ENCODE measurements at regions not wholly inside any gene's neighbourhood (a gene's known extent, or its start where the extent isn't known, plus 50 kb on each side); places are given as distances from the start of the nearest gene placed in this dataset.

DNA sequence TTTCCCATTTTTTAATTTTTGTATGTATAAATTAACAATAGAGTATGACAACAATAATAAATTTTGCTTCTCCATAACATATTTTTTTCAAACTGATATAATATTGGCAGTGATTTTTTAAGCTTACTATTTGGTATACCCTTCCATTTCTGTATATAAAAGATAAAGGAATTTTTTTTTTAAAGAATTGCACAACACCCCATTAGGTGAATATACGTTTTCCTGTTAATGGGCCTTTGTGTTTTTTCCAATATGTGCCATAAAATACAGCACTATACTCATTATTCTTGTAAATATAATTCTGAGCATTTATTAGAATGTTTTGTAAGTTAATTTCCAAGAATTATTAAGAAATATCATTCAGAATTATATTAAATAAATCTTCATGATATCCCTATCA lies 515.2 kb upstream of the RGS18 start:
- H3K4me3 Mint-ChIP-seq: no peak overlapping the region
- TF ChIP-seq, protein P1, sequence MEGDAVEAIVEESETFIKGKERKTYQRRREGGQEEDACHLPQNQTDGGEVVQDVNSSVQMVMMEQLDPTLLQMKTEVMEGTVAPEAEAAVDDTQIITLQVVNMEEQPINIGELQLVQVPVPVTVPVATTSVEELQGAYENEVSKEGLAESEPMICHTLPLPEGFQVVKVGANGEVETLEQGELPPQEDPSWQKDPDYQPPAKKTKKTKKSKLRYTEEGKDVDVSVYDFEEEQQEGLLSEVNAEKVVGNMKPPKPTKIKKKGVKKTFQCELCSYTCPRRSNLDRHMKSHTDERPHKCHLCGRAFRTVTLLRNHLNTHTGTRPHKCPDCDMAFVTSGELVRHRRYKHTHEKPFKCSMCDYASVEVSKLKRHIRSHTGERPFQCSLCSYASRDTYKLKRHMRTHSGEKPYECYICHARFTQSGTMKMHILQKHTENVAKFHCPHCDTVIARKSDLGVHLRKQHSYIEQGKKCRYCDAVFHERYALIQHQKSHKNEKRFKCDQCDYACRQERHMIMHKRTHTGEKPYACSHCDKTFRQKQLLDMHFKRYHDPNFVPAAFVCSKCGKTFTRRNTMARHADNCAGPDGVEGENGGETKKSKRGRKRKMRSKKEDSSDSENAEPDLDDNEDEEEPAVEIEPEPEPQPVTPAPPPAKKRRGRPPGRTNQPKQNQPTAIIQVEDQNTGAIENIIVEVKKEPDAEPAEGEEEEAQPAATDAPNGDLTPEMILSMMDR (IDR thresholded peaks at IDR 0.05): no peak

GRCh38 chr1:191648939-191649338 lies 509.3 kb upstream of the RGS18 start:
- ATAC-seq (ENCODE audit: low read depth) (no peak), DNase-seq (no peak)
- Mint-ChIP-seq H3K9me3 (peaks cover 4% of the 10 kb centered on the region), H3K27ac (no peak overlapping the region), H3K27me3 (no peaks in the 10 kb centered on the region), H3K4me1 (no peaks in the 10 kb centered on the region), H3K36me3 (ENCODE audit: low read depth) (no peaks in the 10 kb centered on the region), H3K4me3 (no peak overlapping the region)
- ChIA-PET POLR2A (no interaction called here), CTCF (no interaction called here)
- intact Hi-C loops (cut with micrococcal nuclease): no loop called here
- TF ChIP-seq, protein P1 (IDR thresholded peaks at IDR 0.05): no peak

More for the DNA sequence above, 515.2 kb upstream of the RGS18 start:
- DNase-seq (no peak), ATAC-seq (ENCODE audit: low read depth) (no peak)
- Mint-ChIP-seq H3K4me1 (no peaks in the 10 kb centered on the region), H3K9me3 (no peaks in the 10 kb centered on the region), H3K27ac (no peak overlapping the region), H3K27me3 (no peaks in the 10 kb centered on the region), H3K36me3 (ENCODE audit: low read depth) (no peaks in the 10 kb centered on the region)
- ChIA-PET POLR2A (no interaction called here), CTCF (no interaction called here)
- intact Hi-C loops (cut with micrococcal nuclease): no loop called here

GRCh38 chr1:191662051-191662450 lies 496.2 kb upstream of the RGS18 start:
- POLR2A ChIA-PET: no interaction called here
- CTCF ChIA-PET: no interaction called here
- DNase-seq (no peak), ATAC-seq (ENCODE audit: low read depth) (no peak)
- TF ChIP-seq, protein P1 (IDR thresholded peaks at IDR 0.05): no peak
- H3K4me3 Mint-ChIP-seq: no peak overlapping the region
- H3K36me3 Mint-ChIP-seq (ENCODE audit: low read depth): no peaks in the 10 kb centered on the region
- no peak overlapping the region for H3K27ac Mint-ChIP-seq
- no peaks in the 10 kb centered on the region for H3K4me1 Mint-ChIP-seq
- H3K9me3 Mint-ChIP-seq: no peaks in the 10 kb centered on the region
- H3K27me3 Mint-ChIP-seq: no peaks in the 10 kb centered on the region
- intact Hi-C loops (cut with micrococcal nuclease): no loop called here

- ChIA-PET POLR2A (no interaction called here), CTCF (no interaction called here)
- TF ChIP-seq, protein P1 (IDR thresholded peaks at IDR 0.05): no peak
- H3K4me3 Mint-ChIP-seq: no peak overlapping the region
- no peak overlapping the region for H3K27ac Mint-ChIP-seq
- no peaks in the 10 kb centered on the region for H3K9me3 Mint-ChIP-seq
- intact Hi-C loops (cut with micrococcal nuclease): no loop called here
- no peaks in the 10 kb centered on the region for H3K36me3 Mint-ChIP-seq (ENCODE audit: low read depth)
- ATAC-seq (ENCODE audit: low read depth) (no peak), DNase-seq (no peak)
- H3K4me1 Mint-ChIP-seq: no peaks in the 10 kb centered on the region
- H3K27me3 Mint-ChIP-seq: no peaks in the 10 kb centered on the region
Observed at GRCh38 chr1:191662746-191663145, 495.5 kb upstream of the RGS18 start.

GRCh38 chr1:191668525-191668924 lies 489.7 kb upstream of the RGS18 start:
- H3K4me3 Mint-ChIP-seq: no peak overlapping the region
- no peak overlapping the region for H3K27ac Mint-ChIP-seq
- no peaks in the 10 kb centered on the region for H3K4me1 Mint-ChIP-seq
- no peak for ATAC-seq (ENCODE audit: low read depth)
- CTCF ChIA-PET: no interaction called here
- intact Hi-C loops (cut with micrococcal nuclease): no loop called here
- no peaks in the 10 kb centered on the region for H3K27me3 Mint-ChIP-seq
- no peak for DNase-seq
- no peaks in the 10 kb centered on the region for H3K9me3 Mint-ChIP-seq
- POLR2A ChIA-PET: no interaction called here
- no peaks in the 10 kb centered on the region for H3K36me3 Mint-ChIP-seq (ENCODE audit: low read depth)
- TF ChIP-seq, protein P1 (IDR thresholded peaks at IDR 0.05): no peak
